HG03139 (cell line): ENCODE measurements at regions not wholly inside any gene's neighbourhood (a gene's known extent, or its start where the extent isn't known, plus 50 kb on each side); places are given as distances from the start of the nearest gene placed in this dataset.

Experiments
- ATAC-seq: cut with Tn5 transposase; IDR thresholded peaks from one replicate; pipeline ENCODE4 v1.9.1; 2021; ENCODE audit not compliant: unreplicated experiment

DNA sequence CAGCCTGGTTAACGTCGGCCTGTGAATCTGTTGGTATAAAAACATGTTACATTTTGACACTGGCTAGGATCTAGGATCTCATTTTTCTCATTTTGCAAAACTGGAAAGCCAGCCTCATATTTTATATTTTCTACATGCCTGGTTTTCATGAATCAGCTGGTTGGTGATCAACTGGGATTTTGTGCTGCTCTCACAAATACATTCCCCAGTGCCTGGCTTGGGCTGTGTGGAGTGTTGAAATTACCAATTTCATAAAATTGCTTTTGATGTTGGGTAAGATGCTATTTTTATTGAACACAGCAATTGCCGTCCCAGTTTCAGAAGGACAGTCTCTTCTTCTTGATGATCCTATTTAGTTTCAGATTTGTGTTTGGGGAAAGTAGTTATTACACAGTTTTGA, 604.3 kb downstream of the TAFA4 start:
- ATAC-seq = no peak

DNA sequence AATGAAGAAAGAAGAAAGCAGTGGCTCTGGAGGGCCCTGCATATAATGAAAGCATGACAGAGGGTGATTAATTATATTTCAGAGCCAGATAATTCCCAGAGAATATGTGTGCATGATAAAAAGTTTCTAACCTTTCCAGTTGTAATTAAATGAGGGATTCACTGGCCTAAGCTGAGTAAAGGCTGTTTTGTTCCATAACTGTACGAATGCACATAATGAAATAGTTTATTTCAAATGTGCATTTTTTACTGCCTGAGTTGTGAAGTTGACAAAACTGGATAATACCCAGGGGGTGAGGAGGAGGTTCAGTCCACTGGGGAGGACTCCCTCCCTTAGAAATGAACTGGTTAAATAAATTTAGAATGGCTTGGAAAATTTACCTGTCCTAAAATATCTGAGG, 616.4 kb downstream of the TAFA4 start:
- ATAC-seq = no peak

DNA sequence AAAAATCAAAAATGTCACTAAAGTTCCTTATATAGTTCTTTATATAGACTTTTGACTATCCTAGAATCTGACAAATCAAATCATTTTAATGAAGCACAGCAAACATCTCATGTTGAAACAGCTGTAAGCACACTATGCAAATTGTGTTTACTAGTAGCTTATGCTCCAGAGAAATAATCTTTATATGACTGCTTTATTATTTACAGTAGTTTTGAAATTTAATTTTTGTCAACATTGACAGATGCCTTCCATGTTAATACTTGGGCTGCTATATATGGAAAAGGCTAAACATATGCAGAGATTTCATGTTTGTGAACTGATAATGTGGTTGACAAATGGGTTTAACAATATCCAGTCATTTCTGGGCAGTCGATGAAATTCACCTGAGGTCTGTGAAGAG, 616.8 kb downstream of the TAFA4 start:
- ATAC-seq = no peak

DNA sequence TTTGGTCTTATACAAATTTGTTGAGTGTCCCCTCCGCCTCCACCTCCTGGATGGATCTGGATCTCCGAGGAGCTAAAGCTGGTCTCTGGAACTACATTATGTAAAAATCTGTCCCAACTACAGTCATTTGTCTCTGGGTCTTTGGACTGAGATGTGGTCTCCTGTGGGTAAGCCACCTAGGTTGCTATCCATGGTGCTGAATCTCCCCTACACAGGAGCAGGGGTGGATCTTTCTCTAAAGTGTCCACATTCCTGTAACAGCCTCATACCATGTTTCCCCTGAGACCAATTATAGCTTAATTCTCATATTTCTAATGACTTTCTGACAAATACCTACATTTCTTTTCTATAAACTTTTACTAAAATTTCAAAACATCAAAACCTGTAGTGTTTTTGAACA, 625.8 kb downstream of the TAFA4 start:
- no peak for ATAC-seq

DNA sequence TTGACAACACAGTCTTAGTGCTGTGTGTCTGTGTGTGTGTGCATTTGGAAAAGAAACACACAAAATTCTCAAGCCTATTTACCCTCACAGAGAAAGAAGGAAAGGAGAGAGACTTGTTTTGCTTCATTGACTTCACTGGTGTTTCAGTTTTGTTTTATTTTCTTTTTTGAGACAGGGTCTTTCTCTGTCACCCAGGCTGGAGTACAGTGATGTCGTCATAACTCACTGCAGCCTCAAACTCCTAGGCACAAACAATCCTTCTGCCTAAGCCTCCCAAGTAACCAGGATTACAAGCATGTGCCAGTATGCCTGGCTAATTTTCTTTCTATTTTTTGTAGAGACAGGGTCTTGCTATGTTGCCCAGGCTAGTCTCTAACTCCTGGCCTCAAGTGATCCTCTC, 636.9 kb downstream of the TAFA4 start:
- no peak for ATAC-seq

DNA sequence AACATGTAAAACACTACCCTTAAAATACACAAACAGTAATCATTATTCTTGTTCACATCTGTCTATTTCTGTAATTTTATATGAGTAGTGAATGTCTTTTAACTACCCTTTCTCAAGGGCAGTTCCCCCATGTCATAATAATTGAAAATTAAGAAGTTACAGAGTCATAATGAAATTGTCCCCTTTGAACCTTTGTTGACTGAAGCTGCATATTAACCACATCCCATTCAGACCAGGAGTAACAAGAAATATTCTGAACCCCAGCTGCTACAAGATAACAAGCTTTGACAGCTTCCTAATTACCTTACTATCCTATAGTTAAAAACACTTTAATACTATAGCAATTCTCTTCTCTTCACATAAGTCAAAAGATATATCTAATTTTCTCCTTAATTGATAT, 635.9 kb upstream of the SUCLG2 start:
- ATAC-seq = no peak

DNA sequence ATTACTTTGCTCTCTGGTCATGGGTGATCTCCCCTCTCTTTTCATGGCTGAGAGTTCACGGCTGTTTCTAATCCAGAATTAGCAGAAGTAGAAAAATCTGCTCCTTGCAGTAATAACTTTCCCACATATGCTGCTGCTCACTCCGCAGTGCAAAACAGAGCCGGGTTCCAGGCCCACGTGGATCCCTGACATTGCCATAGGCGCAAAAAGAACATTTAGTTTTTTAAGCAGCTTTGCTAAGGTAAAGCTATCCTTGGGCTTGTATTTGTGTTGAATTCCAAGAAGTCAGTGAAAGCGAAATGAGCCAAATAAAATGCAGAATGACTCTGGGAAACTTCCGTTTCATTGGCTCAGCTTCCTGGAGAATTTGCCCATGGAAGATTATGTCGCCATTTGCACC, 633.7 kb upstream of the SUCLG2 start:
- no peak for ATAC-seq

DNA sequence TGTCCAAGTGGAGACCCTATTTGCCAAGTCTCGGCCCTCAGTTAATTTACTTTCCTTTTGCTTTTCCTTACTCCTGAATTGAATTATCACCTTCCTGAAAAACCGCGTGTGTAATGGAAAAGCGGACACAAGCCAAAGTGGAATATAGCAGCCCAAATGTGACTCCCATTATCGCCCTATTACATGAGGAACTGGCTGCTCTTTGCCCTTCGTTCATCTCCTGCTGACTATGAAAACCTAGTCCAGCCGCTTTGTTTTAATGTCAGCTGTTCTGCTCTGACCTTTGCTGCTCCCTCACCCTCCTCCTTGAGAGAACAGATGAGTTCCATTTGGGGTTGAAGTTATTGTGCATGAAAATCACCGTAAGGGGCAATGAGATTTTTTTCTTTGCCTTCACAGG, 632.7 kb upstream of the SUCLG2 start:
- no peak for ATAC-seq

DNA sequence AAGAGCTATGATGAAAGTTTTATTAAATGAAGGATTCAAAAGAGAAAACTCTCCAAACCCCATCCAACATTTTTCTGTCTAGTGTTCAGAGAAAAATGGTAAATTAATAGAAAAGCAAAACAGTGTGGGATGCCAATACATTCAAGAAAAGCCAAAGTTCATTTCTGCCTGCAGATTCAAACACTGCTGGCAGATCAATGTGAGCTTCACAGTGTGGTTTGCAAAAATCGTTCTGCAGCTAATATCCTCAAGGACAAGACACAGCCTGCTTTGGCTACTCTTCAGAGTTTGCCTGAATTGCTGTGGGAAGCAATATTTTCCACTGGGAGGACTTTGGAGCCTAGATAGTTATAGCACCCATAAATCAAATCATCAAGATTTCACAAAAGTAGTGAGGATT, 619.9 kb upstream of the SUCLG2 start:
- no peak for ATAC-seq

DNA sequence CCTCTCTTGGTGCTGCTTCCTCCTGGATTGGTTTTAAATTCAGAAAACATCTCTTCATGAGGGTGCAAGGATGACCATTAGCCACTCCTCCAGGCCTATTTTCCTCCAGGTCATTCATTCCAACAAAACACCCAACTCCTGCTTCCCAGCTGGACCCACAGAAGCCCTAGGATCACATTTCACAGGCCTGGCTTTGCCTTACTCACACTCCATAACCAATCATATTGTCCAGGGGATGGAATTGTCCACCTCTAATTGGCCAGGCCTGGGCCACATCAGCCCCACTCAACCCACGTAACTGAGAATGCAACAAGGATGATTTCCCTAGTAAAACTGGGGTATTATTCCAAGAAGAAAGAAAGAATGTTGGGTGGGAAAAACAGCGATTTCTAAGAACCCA, 616.7 kb upstream of the SUCLG2 start:
- no peak for ATAC-seq

DNA sequence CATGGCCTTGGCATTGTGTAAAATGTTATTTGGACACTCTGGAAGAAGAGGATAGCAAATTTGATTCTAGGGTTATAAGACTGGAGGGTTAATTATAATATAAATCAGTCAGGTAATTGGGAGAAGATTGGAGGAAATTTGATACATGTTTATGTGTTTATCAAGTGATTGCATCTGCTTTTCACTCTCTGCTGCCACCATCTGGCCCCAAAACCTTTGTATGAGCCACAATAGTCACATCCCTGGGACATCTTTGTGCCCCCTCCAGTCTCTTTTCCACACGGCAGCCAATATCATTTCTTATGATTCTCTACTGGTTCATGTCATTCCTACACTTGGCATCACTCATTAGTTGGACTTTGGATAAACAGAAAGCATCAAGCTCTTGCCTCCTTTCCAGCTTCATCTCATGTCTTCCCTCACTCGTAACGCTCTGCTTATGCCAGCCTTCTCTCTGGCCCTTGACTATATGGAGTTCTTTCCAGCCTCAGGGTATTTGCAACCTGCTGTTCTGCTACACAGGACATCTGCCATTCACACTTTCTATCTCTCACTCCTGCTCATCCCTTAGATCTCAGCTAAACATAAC, 602.3 kb upstream of the SUCLG2 start:
- ATAC-seq = no peak

DNA sequence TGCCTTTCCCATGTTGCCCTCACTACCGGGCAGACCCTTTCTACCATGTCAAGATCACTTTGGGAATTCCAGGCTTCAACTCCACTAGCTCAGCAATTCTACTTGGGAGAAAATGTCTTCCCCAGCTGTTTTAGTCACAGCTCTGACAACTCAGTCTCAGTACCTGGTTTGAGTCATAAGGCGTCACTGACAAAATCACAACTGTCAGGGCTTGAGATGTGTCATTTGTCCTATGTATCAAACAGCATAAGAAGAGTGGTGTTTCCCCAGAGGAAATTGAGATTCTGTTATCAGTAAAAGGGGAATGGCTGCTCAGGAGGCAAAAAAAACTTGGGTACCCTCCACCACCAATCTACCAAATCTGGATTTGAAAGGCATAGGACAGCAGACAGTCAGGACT, 594.9 kb upstream of the SUCLG2 start:
- ATAC-seq = no peak

DNA sequence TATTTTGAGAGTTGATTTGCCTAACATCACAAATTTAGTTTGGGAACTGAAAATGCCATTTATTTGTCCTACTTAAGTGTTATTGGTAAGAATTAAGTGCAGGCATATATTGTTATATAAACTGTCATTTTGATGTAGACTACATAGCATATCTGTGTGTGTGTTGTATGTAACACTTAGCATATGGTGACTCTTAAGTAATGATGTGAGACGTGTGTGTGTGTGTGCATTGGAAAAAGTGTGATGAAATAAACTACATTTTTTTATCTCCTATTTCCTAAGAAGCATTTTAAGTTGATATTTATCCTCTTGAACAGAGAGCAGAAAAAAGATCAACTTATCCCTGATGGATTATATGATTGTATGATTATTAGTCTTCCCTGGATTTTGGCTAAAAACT, 588.2 kb upstream of the SUCLG2 start:
- no peak for ATAC-seq

DNA sequence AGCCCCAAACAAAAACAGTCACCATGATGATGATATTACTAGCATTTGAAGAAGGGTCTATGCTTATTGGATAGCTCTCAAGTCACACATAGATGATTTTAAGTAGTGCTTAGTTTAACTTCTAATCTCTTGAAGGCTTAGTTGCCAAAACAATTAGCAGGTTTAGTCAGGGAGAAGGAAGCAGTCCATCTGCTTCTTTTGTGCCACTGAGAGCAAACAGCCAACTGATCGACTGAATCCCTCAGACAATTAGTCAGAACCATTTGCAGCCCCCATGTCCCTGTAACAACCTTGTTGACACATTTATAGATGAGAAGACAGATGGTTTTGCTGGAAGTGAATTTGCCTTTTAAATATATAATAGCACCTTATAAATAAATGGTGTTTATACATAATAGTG, 585.1 kb upstream of the SUCLG2 start:
- ATAC-seq = no peak

DNA sequence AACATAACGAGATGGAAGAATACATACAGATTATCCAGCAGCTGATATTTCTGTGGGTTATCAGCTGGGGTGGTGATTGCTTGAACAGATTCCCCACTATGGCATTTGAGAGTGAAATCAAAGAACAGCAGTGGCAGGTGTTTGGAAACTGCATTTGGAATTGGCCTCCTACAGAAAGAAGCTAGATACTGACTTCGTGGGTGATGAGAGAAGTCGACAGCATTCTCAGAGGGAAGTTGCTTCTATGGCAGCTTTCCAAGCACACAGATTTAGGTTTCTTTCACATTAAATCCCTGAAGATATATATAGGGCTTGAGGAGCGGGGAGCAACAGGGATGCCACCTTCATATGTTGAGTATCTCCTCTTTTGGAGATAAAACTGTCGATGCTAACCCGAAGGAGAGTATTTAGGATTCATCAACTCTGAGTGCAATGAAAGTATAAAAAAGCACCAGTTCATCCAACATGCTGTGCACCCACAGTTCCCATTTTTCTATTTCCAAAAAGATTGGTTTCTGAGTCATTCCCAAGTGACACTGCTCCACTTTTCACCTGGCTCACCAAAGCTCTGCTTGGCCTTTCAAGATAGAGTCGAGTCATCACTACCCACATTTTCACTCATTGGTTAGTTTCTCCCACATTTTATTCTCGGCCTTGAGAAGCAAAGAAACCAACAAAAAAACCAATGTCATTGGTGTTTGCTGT, 579.8 kb upstream of the SUCLG2 start:
- ATAC-seq = no peak

DNA sequence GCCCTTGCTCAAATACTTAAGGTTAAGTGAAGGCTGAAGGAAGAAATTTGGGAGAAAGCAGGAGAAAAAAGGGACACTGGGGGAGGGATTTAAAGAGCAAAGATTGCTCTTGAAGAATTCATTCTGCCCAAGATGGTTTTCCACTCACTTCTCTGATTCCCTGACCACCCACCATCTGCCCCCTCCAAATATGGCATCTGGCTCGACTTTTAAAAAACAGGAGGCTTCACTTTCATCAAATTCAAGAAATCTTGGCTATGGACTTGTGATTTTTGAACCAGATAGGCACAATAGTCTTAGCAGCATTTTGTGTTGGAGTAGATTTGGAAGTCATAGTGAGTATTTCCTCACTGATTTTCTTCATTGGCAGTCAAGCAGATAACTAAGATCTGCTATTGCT, 574.4 kb upstream of the SUCLG2 start:
- no peak for ATAC-seq

DNA sequence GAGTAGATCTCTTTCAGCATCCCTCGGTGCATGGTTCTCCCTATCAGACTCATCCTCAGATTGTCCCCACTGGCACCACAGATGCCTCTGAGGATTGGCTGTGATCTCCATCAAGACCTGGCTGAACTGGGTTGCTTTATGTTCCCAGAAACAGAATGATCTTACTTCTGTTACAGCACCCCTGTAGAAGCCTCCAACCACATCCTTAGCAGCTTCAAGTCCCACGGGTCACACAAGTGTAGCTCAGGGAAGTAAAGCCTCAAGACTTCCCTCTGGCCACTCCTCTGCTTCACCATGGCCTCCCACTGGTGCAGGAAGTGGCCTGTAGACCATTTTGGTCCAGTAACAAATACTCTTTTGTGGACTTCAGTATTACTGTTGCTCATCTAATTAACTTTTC, 566.4 kb upstream of the SUCLG2 start:
- ATAC-seq = no peak

DNA sequence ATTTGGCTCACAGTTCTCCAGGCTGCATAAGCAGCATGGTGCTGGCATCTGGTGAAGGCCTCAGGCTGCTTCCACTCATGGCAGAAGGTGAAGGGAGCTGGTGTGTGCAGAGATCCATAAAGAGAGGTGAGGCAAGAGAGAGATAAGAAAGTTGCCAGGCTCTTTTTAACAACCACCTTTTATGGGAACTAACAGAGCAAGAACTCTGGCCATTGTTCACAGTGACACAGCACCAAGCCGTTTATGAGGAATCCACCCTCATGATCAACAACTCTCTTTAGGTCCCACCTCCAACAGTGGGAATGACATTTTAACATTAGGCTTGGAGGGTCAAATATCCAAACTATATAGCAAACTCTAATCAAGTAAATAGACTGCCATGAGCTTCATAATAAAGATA, 557.2 kb upstream of the SUCLG2 start:
- no peak for ATAC-seq

DNA sequence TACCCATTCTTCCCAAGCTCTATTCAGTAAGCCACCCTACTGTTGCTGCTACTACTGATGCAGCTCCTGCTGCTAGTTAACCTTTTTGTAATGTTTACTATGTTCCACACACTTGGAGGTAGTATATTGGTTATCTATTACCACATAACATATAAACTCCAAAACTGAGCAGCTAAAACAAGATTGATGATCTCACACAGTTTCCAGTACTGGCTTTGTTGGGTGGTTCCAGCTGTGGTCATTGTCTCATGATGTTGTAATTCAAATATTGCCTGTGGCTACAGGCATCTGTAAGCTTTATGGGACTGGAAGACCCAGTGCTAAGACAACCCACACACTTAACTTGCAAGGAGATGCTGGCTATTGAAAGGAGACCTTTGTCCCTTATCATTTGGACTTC, 556.2 kb upstream of the SUCLG2 start:
- ATAC-seq = no peak

DNA sequence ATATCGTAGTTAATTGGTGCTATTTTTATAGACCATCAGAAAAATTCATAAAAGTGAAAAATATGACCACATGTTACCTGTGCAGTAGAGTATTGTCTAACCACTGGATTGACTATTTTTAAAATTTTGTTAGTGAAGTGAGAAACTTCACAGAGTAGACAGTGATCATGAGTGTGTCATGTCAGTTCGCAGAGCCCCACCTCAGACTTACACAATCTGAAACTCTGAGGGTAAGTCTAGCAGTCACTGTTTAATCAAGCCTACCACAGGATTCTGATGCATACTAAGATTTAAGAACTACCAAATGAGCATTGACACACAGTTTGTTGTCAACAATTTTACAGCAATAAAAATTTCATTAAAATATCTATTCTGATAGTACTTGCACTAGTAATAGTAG, 552.9 kb upstream of the SUCLG2 start:
- no peak for ATAC-seq

DNA sequence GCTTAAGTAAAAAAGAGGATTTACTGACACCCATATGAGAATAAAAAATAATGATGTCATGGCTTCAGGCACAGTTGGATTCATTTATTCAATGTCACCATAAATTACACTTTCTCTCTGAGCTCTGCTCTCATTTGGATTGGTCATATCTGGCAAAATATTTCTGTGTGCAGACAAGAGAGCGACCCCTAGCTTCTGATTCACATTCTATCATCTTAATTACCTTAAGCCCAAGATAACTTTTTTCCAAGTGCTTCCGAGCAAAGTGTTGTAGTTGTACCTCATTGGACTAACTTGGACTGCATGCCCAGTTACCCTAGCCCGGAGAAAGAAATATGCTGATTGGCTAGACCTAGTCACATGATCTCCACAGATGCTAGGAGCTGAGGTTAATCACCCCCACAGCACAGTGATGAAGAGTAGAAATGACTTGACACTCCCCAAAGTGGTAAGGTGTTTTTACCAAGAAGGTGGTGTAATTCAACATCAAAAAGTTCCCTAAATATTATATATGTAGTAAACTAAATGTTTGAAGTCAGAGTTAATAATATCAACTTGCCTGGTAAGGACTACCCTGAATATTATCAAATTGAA, 552.2 kb upstream of the SUCLG2 start:
- ATAC-seq = no peak

DNA sequence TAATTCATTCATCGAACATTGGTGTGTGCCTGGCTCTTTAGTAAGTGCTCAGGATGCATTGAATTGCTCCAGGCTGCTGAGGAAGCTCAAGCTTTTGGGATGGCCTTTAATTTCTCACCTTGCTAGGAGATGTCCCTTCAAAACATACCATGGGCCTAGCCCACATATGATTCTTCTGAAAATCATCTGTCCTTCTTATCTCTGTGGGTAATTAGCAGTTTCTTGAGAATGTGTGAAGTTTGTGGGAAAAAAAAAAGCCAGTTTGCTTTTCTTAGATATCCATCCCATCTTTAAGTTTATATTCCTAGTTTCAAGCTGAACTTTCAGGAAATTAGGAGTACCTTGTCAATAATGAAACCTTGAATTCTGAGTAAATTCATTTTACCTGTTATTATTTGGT, 532.3 kb upstream of the SUCLG2 start:
- ATAC-seq = no peak

DNA sequence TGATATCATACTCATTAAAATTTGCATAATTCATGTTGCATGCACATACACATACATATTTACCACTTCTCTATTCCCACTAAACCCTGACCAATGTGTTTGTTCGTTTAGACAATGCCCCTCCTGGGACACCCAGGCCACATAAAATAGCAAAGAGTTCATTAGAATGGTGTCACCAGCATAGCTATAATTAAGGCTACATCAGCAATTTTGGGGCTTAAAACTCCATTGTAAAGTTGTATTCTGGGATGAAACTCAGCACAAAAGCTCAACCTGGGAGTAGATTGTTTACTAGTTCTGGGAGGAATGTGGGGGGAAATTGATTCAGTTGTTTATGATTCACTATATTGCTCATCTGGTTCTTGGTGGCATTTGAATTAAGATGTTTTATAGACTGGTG, 522.2 kb upstream of the SUCLG2 start:
- ATAC-seq = no peak
